HG03439 (cell line): ENCODE measurements at regions not wholly inside any gene's neighbourhood (a gene's known extent, or its start where the extent isn't known, plus 50 kb on each side); places are given as distances from the start of the nearest gene placed in this dataset.

Experiments used
- ATAC-seq: cut with Tn5 transposase; IDR thresholded peaks from one replicate; pipeline ENCODE4 v1.9.1; 2021; ENCODE audit warnings: mild to moderate bottlenecking, moderate library complexity; ENCODE audit not compliant: unreplicated experiment

- ATAC-seq: no peak
Observed at GRCh38 chr9:23123048-23123632, 676.5 kb downstream of the DMRTA1 start.

GRCh38 chr9:23145467-23145866 is 680.6 kb downstream of the ELAVL2 start:
- no peak for ATAC-seq

- ATAC-seq: no peak
Observed at GRCh38 chr9:23153058-23153457, 673.0 kb downstream of the ELAVL2 start.

GRCh38 chr9:23160491-23160890 is 665.5 kb downstream of the ELAVL2 start:
- ATAC-seq: no peak

GRCh38 chr9:23160952-23161469 is 665.0 kb downstream of the ELAVL2 start:
- no peak for ATAC-seq

GRCh38 chr9:23162789-23163188 is 663.3 kb downstream of the ELAVL2 start:
- no peak for ATAC-seq

DNA sequence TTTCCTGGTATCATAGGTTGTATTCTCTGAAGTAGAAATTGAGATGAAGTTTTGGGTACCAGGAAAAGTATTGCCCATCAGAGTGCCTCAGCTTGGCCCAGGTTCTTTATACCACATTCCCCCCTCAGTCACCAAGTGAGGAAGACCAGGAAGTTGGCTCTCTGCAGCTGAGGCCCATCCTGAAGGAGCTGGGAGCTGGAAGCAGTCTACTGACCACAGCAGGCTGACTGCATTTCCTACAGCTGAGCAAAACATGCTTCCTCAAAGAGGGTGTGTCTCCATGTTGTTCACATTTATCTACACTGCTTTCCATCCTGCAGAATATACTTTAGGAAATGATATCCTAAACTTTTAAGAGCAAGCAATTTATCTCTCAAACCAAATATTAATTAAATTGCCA is 654.6 kb downstream of the ELAVL2 start:
- ATAC-seq: no peak

- no peak for ATAC-seq
Observed at GRCh38 chr9:23172206-23172605, 653.8 kb downstream of the ELAVL2 start.

GRCh38 chr9:23172979-23173637 is 652.9 kb downstream of the ELAVL2 start:
- no peak for ATAC-seq

- no peak for ATAC-seq
Observed at GRCh38 chr9:23194281-23194680, 631.8 kb downstream of the ELAVL2 start.

DNA sequence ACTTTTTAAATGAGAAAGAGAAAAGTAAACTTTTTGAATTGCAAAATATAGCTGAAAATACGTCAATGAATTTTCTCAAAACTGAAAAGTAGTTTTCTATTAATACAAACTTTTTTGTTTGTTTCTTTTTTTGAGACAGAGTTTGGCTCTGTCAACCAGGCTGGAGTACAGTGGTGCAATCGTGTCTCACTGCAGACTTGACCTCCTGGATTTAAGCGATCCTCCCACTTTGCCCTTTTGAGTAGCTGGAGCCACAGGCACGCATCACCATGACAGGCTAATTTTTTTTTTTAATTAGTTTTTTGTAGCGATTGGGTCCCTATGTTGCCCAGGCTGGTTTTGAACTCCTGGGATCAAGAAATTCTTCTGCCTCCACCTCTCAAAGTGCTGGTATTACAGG is 610.4 kb downstream of the ELAVL2 start:
- ATAC-seq: no peak

DNA sequence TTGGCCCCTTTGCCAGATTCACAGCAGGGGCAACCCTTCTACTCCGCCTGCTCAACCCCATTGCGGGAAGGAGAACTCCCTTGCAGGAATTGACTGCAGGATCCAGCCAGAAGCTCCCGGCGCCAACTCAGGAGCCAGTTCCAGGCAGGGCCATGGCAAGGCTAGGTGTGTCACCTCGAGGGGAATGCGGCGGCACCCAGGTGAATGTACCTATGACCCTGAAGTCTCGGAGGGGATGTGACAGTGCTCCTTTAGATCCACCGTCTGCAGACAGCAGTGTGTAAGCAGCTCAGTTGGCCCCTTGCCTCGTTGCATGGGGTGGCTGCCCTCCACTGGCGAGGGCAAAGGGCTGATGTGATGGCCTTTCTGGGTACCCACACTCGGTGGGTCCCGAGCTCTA is 606.6 kb downstream of the ELAVL2 start:
- ATAC-seq: no peak

DNA sequence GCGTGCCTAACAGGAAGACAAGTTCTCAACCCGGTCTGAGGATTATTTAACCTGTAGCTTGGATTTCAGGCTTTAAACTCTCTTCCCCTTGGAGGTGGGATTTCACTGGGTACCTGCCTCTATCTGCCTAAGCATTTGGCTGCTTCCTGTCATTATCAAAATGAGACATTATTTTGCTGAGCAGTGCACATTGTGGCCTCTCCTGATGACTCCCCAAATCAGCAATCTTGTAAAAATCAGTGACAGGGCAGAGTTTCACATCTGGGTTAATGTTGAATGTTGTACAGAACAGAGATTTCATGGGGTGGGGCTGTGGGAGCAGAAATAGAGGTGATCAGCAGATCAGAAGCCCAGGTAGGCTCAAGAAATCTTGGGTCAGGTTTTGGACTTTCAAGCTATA is 605.9 kb downstream of the ELAVL2 start:
- no peak for ATAC-seq

GRCh38 chr9:23220957-23221356 is 605.1 kb downstream of the ELAVL2 start:
- no peak for ATAC-seq

DNA sequence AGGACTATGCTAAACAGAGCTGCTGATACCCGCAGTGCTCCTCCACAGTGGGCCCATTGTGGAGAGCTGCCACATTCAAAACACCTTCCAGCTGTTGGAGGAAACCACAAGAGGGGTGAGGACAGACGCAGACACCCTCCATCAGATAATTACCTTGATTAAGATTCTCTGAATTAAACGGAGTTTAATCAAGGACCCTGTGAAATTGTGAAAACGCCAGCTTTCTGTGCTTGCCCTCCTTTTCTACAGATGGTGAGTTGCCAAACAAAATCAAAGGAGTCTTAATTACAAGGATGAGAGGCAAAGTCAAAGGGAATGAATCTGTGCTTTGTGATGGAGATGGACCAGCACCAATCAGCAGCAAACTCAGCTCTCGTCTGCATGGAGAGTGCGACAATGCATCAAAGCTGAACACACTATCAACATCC is 596.1 kb downstream of the ELAVL2 start:
- no peak for ATAC-seq

- ATAC-seq: no peak
Observed at GRCh38 chr9:23232831-23233230, 593.2 kb downstream of the ELAVL2 start.

DNA sequence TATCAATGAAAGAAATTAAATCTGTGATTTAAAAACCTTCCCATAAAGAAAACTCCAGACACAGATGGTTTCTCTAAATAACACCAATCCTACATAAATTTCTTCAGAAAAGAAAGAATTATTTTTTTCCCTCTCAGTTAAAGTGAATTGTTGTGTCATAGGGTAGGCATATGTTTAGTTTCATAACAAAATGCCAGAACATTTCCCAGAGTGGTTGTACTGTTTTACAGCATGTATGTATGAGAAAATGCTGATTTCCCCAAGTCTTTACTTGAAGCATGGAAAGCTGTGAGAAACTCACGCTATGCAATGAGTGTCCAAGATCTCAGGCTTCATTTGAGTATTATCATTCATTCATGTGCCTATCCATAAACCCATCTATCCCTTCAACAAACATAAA is 582.5 kb downstream of the ELAVL2 start:
- ATAC-seq: no peak

GRCh38 chr9:23245067-23245466 is 581.0 kb downstream of the ELAVL2 start:
- no peak for ATAC-seq

DNA sequence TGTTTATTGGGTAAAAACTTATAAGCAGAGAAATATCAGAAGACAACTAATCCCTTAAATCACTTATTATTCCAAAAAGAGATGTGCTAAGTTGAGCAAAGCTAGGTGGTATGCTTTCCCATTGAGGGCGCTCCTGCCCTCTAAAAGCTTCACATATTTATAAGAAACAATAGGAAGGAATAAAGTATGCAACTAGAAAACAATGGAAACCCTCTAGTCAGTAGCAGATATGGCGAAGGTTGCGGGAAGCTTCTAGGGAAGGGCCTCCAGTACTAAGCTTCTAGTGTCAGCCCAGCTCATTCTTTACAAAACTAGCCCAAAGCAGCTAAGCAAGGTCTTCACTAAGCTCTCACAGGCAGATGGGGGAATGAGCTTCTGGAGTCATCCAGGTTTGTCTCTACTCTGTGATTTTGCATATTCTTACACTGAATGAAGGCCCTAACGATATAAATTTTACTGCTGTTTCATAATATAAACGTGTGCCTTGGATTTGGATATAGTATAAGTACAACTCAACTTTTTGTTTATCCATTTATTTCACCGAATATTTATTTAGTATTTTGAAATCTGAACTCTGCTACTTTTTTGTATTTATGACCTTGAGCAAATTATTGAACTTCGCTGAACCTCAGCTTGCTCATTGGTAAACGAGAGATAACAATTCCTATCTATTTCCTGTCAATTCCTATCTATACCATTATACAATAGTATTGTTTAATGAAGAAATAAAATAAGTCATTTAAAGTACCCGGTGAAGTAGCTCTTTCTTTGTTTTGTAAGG is 571.4 kb downstream of the ELAVL2 start:
- no peak for ATAC-seq

- ATAC-seq: no peak
Observed at GRCh38 chr9:23255346-23255745, 570.7 kb downstream of the ELAVL2 start.

- ATAC-seq: no peak
Observed at GRCh38 chr9:23258569-23258968, 567.5 kb downstream of the ELAVL2 start.

GRCh38 chr9:23278561-23278960 is 547.5 kb downstream of the ELAVL2 start:
- ATAC-seq: no peak
